B cell (primary cell): ENCODE measurements at regions not wholly inside any gene's neighbourhood (a gene's known extent, or its start where the extent isn't known, plus 50 kb on each side); places are given as distances from the start of the nearest gene placed in this dataset.

Source experiments
- ATAC-seq: fragments of 200-7000 bp; cut with Tn5 transposase; one replicate; pipeline ENCODE4 v1.10.0; 2021; ENCODE audit warnings: low read depth, mild to moderate bottlenecking, moderate number of reproducible peaks, moderate library complexity
- CTCF ChIA-PET: fragments of 350-600 bp; sonication (Branson Sonifier 250); formaldehyde crosslinking; loops from one replicate; lab custom pipeline; 2021; ENCODE audit warnings: antibody characterized with exemption, inconsistent platforms; lab: Charles Lee
- POLR2A ChIA-PET: fragments of 350-600 bp; sonication (Branson Sonifier 250); formaldehyde crosslinking; loops from one replicate; lab custom pipeline; 2021; ENCODE audit warnings: antibody characterized with exemption; lab: Charles Lee
- DNase-seq: peaks from one replicate; pipeline ENCODE4 v3.0.0; 2013
- H2AFZ ChIP-seq: 2 replicates; pipeline ENCODE4 v1.6.1; 2012; ENCODE audit warnings: mild to moderate bottlenecking, low read depth, low read length; ENCODE audit not compliant: insufficient read depth, poor library complexity, severe bottlenecking
- H3K27ac ChIP-seq, 2 donors: 1 replicate in 1 of 2; 2 replicates in 1 of 2; pipeline ENCODE4 v1.5.1; 2012 to 2013; ENCODE audit warnings: low read length in 2 of 2, mild to moderate bottlenecking in 2 of 2, moderate library complexity in 1 of 2
- H3K27me3 ChIP-seq, 4 experiments: fragments of 200-600 bp in 1 of 4; sonication (generic) in 1 of 4; replicated peaks in 1 of 4; 1 replicate in 2 of 4; 2 replicates in 2 of 4; pipeline versions ENCODE4 v1.6.1 to v1.7.0; 2013 to 2016; ENCODE audit warnings: low read length in 3 of 4, mild to moderate bottlenecking in 2 of 4, mixed read lengths in 1 of 4, moderate library complexity in 1 of 4; ENCODE audit not compliant: insufficient read depth in 4 of 4, control insufficient read depth in 3 of 4; ENCODE audit errors: control extremely low read depth in 1 of 4
- H3K36me3 ChIP-seq, 2 experiments: replicated peaks in 1 of 2; 1 replicate in 1 of 2; 2 replicates in 1 of 2; pipeline versions ENCODE4 v1.6.1 to v1.7.1; 2013; ENCODE audit warnings: low read length in 1 of 2; ENCODE audit not compliant: insufficient read depth in 2 of 2, control insufficient read depth in 1 of 2; ENCODE audit errors: control extremely low read depth in 1 of 2, extremely low read depth in 1 of 2
- H3K4me1 ChIP-seq, 2 donors: fragments of 200-600 bp in 1 of 2; sonication (generic) in 1 of 2; 1 replicate in 1 of 2; 2 replicates in 1 of 2; pipeline versions ENCODE4 v1.5.1 to v1.6.1; 2013 to 2017; ENCODE audit warnings: low read length in 2 of 2; ENCODE audit not compliant: control insufficient read depth in 2 of 2, insufficient read depth in 2 of 2
- H3K4me2 ChIP-seq: replicated peaks from 2 replicates; pipeline ENCODE3; 2012; ENCODE audit warnings: mild to moderate bottlenecking, low read depth, low read length; ENCODE audit not compliant: poor library complexity, severe bottlenecking
- H3K4me3 ChIP-seq, 5 experiments: fragments of 200-600 bp in 1 of 5; sonication (generic) in 1 of 5; 1 replicate in 3 of 5; 2 replicates in 2 of 5; pipeline versions ENCODE4 v1.5.1 to v1.7.0; 2011 to 2016; ENCODE audit warnings: low read length in 4 of 5, mild to moderate bottlenecking in 4 of 5, low read depth in 2 of 5, control low read depth in 1 of 5, moderate library complexity in 1 of 5; ENCODE audit not compliant: insufficient read depth in 1 of 5; ENCODE audit errors: control extremely low read depth in 1 of 5, extremely low read depth in 1 of 5
- H3K79me2 ChIP-seq: fragments of 200-600 bp; sonication (generic); one replicate; pipeline ENCODE4 v1.6.0; 2016; ENCODE audit warnings: low read length; ENCODE audit not compliant: control insufficient read depth, insufficient read depth
- H3K9ac ChIP-seq: fragments of 200-600 bp; sonication (generic); 2 replicates; pipeline ENCODE4 v1.6.1; 2017; ENCODE audit warnings: mild to moderate bottlenecking, low read length, moderate library complexity
- H3K9me3 ChIP-seq, 3 donors: one replicate each; pipeline versions ENCODE4 v1.6.1 to v1.7.1; 2013; ENCODE audit warnings: low read length in 2 of 3; ENCODE audit not compliant: control insufficient read depth in 2 of 3, insufficient read depth in 1 of 3; ENCODE audit errors: control extremely low read depth in 1 of 3
- H4K20me1 ChIP-seq: 2 replicates; pipeline ENCODE4 v1.6.0; 2012; ENCODE audit warnings: mild to moderate bottlenecking, low read length; ENCODE audit not compliant: insufficient read depth, control insufficient read depth, poor library complexity, severe bottlenecking
- H3K27ac Mint-ChIP-seq: one replicate; pipeline ENCODE4 v1.8.0; 2021; ENCODE audit warnings: mixed read lengths
- H3K27me3 Mint-ChIP-seq: one replicate; pipeline ENCODE4 v1.8.0; 2021; ENCODE audit warnings: mixed read lengths
- H3K4me1 Mint-ChIP-seq: one replicate; pipeline ENCODE4 v1.8.0; 2021; ENCODE audit warnings: mixed read lengths
- H3K4me3 Mint-ChIP-seq: one replicate; pipeline ENCODE4 v1.8.0; 2021; ENCODE audit warnings: mixed read lengths
- H3K9me3 Mint-ChIP-seq: one replicate; pipeline ENCODE4 v1.8.0; 2022; ENCODE audit warnings: mixed read lengths; ENCODE audit not compliant: insufficient read depth
- CTCF ChIP-seq: fragments of 200-600 bp; IDR thresholded peaks from one replicate; pipeline ENCODE4 v1.8.0; 2022; ENCODE audit warnings: antibody characterized with exemption, mild to moderate bottlenecking
- EZH2 ChIP-seq: IDR thresholded peaks from 2 replicates; pipeline ENCODE4 v1.6.1; 2012; ENCODE audit warnings: borderline replicate concordance, low read depth, mild to moderate bottlenecking, moderate library complexity, low read length; ENCODE audit not compliant: insufficient read depth, poor library complexity, severe bottlenecking
- WGBS: methylation state at CpG from one replicate; pipeline ENCODE4 v1.1.5; 2013; ENCODE audit warnings: missing lambda C conversion rate; ENCODE audit not compliant: insufficient coverage; 5-methylcytosine and 5-hydroxymethylcytosine counted together
- intact Hi-C: fragments of 100-400 bp; cut with micrococcal nuclease; formaldehyde crosslinking; loops from one replicate; pipeline ENCODE4 v1.10.0; 2022

- Histone ChIP-seq H3K9me3 (no peaks in the 10 kb centered on the region), H3K4me1 (no peaks in the 10 kb centered on the region), H3K4me2 (no peak overlapping the region), H3K79me2 (no peaks in the 10 kb centered on the region), H3K9ac (no peak overlapping the region), H3K27ac (no peak overlapping the region), H3K4me3 (no peak overlapping the region), H4K20me1 (no peaks in the 10 kb centered on the region), H3K27me3 (no peaks in the 10 kb centered on the region), H2AFZ (no peak overlapping the region), H3K36me3 (no peaks in the 10 kb centered on the region)
- H3K27ac Mint-ChIP-seq, result no peak overlapping the region
- no peaks in the 10 kb centered on the region for H3K27me3 Mint-ChIP-seq
- ATAC-seq (no peak), DNase-seq (no peak)
- ChIA-PET CTCF (no interaction called here), POLR2A (no interaction called here)
- intact Hi-C loops, result no loop called here
- H3K9me3 Mint-ChIP-seq, result no peaks in the 10 kb centered on the region
- TF ChIP-seq CTCF (no peak), EZH2 (no peak)
- H3K4me1 Mint-ChIP-seq, result no peaks in the 10 kb centered on the region
- no peak overlapping the region for H3K4me3 Mint-ChIP-seq
- WGBS, result no CpG with 5 or more reads among the region's 1 CpG
Observed at GRCh38 chr11:41519696-41520095, 60.2 kb upstream of the LRRC4C start.

GRCh38 chr11:41522391-41522790 is 62.9 kb upstream of the LRRC4C start:
- intact Hi-C loops, result no loop called here
- POLR2A ChIA-PET, result no interaction called here
- Mint-ChIP-seq H3K9me3 (no peaks in the 10 kb centered on the region), H3K4me3 (no peak overlapping the region), H3K4me1 (no peaks in the 10 kb centered on the region), H3K27me3 (no peaks in the 10 kb centered on the region), H3K27ac (no peak overlapping the region)
- TF ChIP-seq CTCF (no peak), EZH2 (no peak)
- H3K27me3 ChIP-seq, result no peaks in the 10 kb centered on the region
- no peaks in the 10 kb centered on the region for H3K9me3 ChIP-seq
- no peak overlapping the region for H3K4me2 ChIP-seq
- H3K9ac ChIP-seq, result no peak overlapping the region
- H3K36me3 ChIP-seq, result no peaks in the 10 kb centered on the region
- H2AFZ ChIP-seq, result no peak overlapping the region
- H3K79me2 ChIP-seq, result no peaks in the 10 kb centered on the region
- H3K4me3 ChIP-seq, result no peak overlapping the region
- H3K4me1 ChIP-seq, result no peaks in the 10 kb centered on the region
- H4K20me1 ChIP-seq, result no peaks in the 10 kb centered on the region
- CTCF ChIA-PET, result no interaction called here
- DNase-seq, result no peak
- ATAC-seq, result no peak
- H3K27ac ChIP-seq, result no peak overlapping the region
